PC-9 (cell line): ENCODE measurements at regions not wholly inside any gene's neighbourhood (a gene's known extent, or its start where the extent isn't known, plus 50 kb on each side); places are given as distances from the start of the nearest gene placed in this dataset.

ENCODE experiments used
- BruUV-seq: library from RNA; stranded (reverse); fragments of 400-500 nt; replicated peaks from 2 replicates; lab custom pipeline; 2021; lab: Mats Ljungman, UMichigan
- CTCF ChIA-PET: fragments of 300-600 bp; sonication (Branson Sonifier 250); formaldehyde crosslinking; loops from one replicate; lab custom pipeline; 2022; ENCODE audit warnings: antibody characterized with exemption; lab: Charles Lee
- POLR2A ChIA-PET: fragments of 300-600 bp; sonication (Branson Sonifier 250); formaldehyde crosslinking; loops from one replicate; lab custom pipeline; 2022; ENCODE audit warnings: antibody characterized with exemption; ENCODE audit not compliant: unreplicated experiment; lab: Charles Lee
- DNase-seq, 2 experiments: peaks; one replicate each; pipeline versions ENCODE4 v3.0.0 to v3.0.0-alpha.2; 2015 to 2022; ENCODE audit warnings: mixed read lengths in 1 of 2
- H2AFZ ChIP-seq: fragments of 200-600 bp; sonication (generic); 2 replicates; pipeline ENCODE4 v1.8.1; 2017; ENCODE audit warnings: antibody characterized with exemption
- H3F3A ChIP-seq: fragments of 200-600 bp; sonication (generic); 2 replicates; pipeline ENCODE4 v1.8.1; 2017; ENCODE audit warnings: antibody characterized with exemption, mild to moderate bottlenecking, low read depth; ENCODE audit not compliant: insufficient read depth
- H3K27ac ChIP-seq: fragments of 200-600 bp; sonication (generic); 2 replicates; pipeline ENCODE4 v1.6.1; 2016; ENCODE audit warnings: mixed run types
- H3K27me3 ChIP-seq: fragments of 200-600 bp; sonication (generic); 2 replicates; pipeline ENCODE4 v1.6.1; 2016; ENCODE audit warnings: low read depth, mixed run types; ENCODE audit not compliant: insufficient read depth
- H3K36me3 ChIP-seq: fragments of 200-600 bp; sonication (generic); 2 replicates; pipeline ENCODE4 v1.6.1; 2016; ENCODE audit warnings: low read depth, mixed run types
- H3K4me1 ChIP-seq: fragments of 200-600 bp; sonication (generic); replicated peaks from 2 replicates; pipeline ENCODE4 v1.6.1; 2016; ENCODE audit warnings: mixed run types; ENCODE audit not compliant: insufficient read depth
- H3K4me2 ChIP-seq: fragments of 200-600 bp; sonication (generic); 2 replicates; pipeline ENCODE4 v1.6.1; 2017; ENCODE audit warnings: mixed run types
- H3K4me3 ChIP-seq: fragments of 200-600 bp; sonication (generic); 2 replicates; pipeline ENCODE4 v1.6.1; 2016; ENCODE audit warnings: mixed run types
- H3K79me2 ChIP-seq: fragments of 200-600 bp; sonication (generic); 2 replicates; pipeline ENCODE4 v1.6.1; 2017; ENCODE audit warnings: low read depth, mixed run types
- H3K9me2 ChIP-seq: fragments of 200-600 bp; sonication (generic); 2 replicates; pipeline ENCODE4 v1.8.1; 2017; ENCODE audit warnings: mild to moderate bottlenecking; ENCODE audit not compliant: insufficient read depth
- H3K9me3 ChIP-seq: fragments of 200-600 bp; sonication (generic); 2 replicates; pipeline ENCODE4 v1.8.1; 2016; ENCODE audit warnings: low read depth; ENCODE audit not compliant: insufficient read depth
- H4K20me1 ChIP-seq: fragments of 200-600 bp; sonication (generic); 2 replicates; pipeline ENCODE4 v1.8.1; 2017; ENCODE audit not compliant: insufficient read depth
- EZH2 ChIP-seq: fragments of 200-600 bp; sonication (generic); IDR thresholded peaks from 2 replicates; pipeline ENCODE4 v1.8.0; 2017; ENCODE audit warnings: antibody characterized with exemption, low read depth
- intact Hi-C: fragments of 100-400 bp; cut with micrococcal nuclease; formaldehyde crosslinking; loops from one replicate; pipeline ENCODE4 v1.10.0; 2022; ENCODE audit not compliant: unreplicated experiment
- TF ChIP-seq, protein P1 (sequence below): fragments of 200-600 bp; sonication (generic); conservative IDR thresholded peaks from 2 replicates; pipeline ENCODE4 v1.6.1; 2017; ENCODE audit warnings: mixed run types, antibody characterized with exemption, mild to moderate bottlenecking, moderate library complexity

DNA sequence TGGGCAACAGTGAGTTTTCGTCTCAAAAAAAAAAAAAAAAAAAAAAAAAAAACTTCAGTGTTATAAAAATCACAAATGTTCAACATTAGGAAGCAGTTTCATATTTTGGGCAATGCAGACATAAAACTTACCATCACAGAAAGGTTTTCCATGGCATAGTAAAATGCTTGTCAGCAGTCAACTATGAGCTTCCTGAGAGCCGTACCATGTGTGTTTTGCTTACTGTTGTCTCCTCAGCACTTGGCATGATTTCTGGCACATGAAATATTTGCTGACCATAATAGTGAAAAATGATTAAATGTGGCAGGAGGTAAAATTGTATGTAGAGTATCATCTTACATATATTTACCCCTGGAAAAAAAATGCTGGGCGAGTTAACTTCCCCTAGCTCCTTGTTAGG lies 237.5 kb upstream of the SLC35B3 start:
- CTCF ChIA-PET = no interaction called here
- Histone ChIP-seq H3K9me2 (no peaks in the 10 kb centered on the region), H3K36me3 (no peaks in the 10 kb centered on the region), H4K20me1 (no peaks in the 10 kb centered on the region), H3K27ac (no peak overlapping the region), H2AFZ (no peak overlapping the region), H3K79me2 (no peaks in the 10 kb centered on the region), H3K4me3 (no peak overlapping the region), H3K9me3 (no peaks in the 10 kb centered on the region), H3K4me2 (no peak overlapping the region), H3F3A (no peaks in the 10 kb centered on the region), H3K27me3 (no peaks in the 10 kb centered on the region), H3K4me1 (no peaks in the 10 kb centered on the region)
- POLR2A ChIA-PET = no interaction called here
- intact Hi-C loops = no loop called here
- BruUV-seq = no TSS peak
- TF ChIP-seq, protein P1, sequence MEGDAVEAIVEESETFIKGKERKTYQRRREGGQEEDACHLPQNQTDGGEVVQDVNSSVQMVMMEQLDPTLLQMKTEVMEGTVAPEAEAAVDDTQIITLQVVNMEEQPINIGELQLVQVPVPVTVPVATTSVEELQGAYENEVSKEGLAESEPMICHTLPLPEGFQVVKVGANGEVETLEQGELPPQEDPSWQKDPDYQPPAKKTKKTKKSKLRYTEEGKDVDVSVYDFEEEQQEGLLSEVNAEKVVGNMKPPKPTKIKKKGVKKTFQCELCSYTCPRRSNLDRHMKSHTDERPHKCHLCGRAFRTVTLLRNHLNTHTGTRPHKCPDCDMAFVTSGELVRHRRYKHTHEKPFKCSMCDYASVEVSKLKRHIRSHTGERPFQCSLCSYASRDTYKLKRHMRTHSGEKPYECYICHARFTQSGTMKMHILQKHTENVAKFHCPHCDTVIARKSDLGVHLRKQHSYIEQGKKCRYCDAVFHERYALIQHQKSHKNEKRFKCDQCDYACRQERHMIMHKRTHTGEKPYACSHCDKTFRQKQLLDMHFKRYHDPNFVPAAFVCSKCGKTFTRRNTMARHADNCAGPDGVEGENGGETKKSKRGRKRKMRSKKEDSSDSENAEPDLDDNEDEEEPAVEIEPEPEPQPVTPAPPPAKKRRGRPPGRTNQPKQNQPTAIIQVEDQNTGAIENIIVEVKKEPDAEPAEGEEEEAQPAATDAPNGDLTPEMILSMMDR = no peak
- TF ChIP-seq EZH2 = no peak
- DNase-seq = no peak

DNA sequence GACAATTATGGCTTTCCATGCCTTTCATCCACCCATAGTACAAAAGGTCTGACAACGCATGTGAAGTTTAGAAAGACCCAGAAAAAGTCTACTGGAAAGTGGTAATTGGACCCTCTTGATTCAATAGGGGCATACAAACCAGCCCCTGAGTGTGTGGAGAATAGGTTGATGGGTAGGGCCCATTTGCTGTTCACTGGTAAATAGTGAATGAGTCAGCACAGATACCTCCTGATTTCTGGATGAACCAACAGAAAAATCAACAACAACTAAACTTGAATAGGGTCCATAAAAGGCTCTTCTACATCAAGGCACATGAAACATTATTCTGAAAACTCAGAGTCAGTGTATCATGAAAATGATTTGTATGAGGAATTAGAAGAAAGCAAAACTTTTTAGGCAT lies 235.4 kb upstream of the SLC35B3 start:
- Histone ChIP-seq H4K20me1 (no peaks in the 10 kb centered on the region), H3K27me3 (no peaks in the 10 kb centered on the region), H3K36me3 (no peaks in the 10 kb centered on the region), H3F3A (no peaks in the 10 kb centered on the region), H3K9me2 (no peaks in the 10 kb centered on the region), H2AFZ (no peak overlapping the region), H3K4me3 (no peak overlapping the region), H3K79me2 (no peaks in the 10 kb centered on the region), H3K4me2 (no peak overlapping the region), H3K9me3 (no peaks in the 10 kb centered on the region), H3K4me1 (no peaks in the 10 kb centered on the region), H3K27ac (no peak overlapping the region)
- TF ChIP-seq, protein P1 = no peak
- TF ChIP-seq EZH2 = no peak
- DNase-seq = no peak
- ChIA-PET POLR2A (no interaction called here), CTCF (no interaction called here)
- BruUV-seq = no TSS peak
- intact Hi-C loops = no loop called here

DNA sequence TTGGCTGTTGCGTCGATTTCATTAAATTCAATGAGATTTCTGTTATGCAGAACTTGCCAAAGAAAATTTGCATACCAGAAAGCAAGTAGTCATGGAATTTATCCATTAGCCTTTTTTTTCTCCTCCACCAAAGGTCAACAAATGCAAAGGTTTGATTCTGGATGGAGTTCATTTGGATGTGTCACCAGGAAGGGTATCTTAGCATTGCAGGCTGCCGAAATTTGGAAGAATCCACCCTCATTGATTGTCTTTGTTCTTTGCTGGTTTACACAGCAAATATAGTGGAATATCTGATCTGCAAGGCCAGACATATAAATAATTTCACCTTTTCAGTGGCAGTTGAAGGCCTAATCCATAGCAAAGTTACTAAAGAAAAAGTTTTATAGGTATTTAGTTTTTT lies 229.4 kb upstream of the SLC35B3 start:
- no peak for TF ChIP-seq EZH2
- TF ChIP-seq, protein P1 = no peak
- no peak overlapping the region for H2AFZ ChIP-seq
- POLR2A ChIA-PET = no interaction called here
- no peaks in the 10 kb centered on the region for H3K4me1 ChIP-seq
- no peak for DNase-seq
- no peaks in the 10 kb centered on the region for H3K36me3 ChIP-seq
- H3K4me2 ChIP-seq = no peak overlapping the region
- H3K9me3 ChIP-seq = no peaks in the 10 kb centered on the region
- no peaks in the 10 kb centered on the region for H3K79me2 ChIP-seq
- no peaks in the 10 kb centered on the region for H4K20me1 ChIP-seq
- H3K4me3 ChIP-seq = no peak overlapping the region
- H3K27me3 ChIP-seq = no peaks in the 10 kb centered on the region
- H3K9me2 ChIP-seq = no peaks in the 10 kb centered on the region
- CTCF ChIA-PET = no interaction called here
- BruUV-seq = no TSS peak
- no peak overlapping the region for H3K27ac ChIP-seq
- H3F3A ChIP-seq = no peaks in the 10 kb centered on the region
- intact Hi-C loops = no loop called here
